Gastrocnemius medialis (tissue), 4 donors: ENCODE measurements at regions not wholly inside any gene's neighbourhood (a gene's known extent, or its start where the extent isn't known, plus 50 kb on each side); places are given as distances from the start of the nearest gene placed in this dataset.

Experiments
- POLR2A ChIP-seq, 2 donors: fragments of 450-650 bp; IDR thresholded peaks; one replicate each; pipeline ENCODE4 v1.6.1; 2017; ENCODE audit warnings: antibody characterized with exemption in 2 of 2, mild to moderate bottlenecking in 2 of 2, moderate library complexity in 2 of 2
- TF ChIP-seq, protein P1 (sequence below), 5 experiments: fragments of 450-650 bp in 3 of 5; fragments of 200-600 bp in 2 of 5; sonication (generic) in 2 of 5; IDR thresholded peaks in 4 of 5; conservative IDR thresholded peaks in 1 of 5; 1 replicate in 4 of 5; 2 replicates in 1 of 5; pipeline ENCODE4 v1.5.1; 2016 to 2019; ENCODE audit warnings: antibody characterized with exemption in 5 of 5, mild to moderate bottlenecking in 3 of 5, moderate library complexity in 3 of 5

DNA sequence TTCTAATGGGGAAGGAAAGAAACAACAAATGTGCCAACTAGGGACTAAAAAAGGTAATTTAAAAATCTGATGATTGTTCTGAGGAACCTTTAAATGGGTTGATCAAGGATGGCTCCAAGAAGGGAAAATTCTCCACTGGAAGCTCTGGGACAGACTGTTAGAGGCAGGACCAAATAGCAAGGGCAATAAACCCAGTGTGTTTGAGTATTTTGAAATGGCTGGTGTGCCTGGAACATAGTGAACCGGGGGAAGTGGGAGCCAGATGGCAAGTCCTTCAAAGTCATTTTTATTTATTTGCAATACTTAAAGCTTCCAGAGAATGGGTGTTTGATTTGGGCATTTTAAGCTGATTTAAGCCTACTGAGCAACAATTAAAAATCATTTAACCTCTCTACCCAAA is 587.7 kb upstream of the MEF2C start:
- TF ChIP-seq, protein P1, sequence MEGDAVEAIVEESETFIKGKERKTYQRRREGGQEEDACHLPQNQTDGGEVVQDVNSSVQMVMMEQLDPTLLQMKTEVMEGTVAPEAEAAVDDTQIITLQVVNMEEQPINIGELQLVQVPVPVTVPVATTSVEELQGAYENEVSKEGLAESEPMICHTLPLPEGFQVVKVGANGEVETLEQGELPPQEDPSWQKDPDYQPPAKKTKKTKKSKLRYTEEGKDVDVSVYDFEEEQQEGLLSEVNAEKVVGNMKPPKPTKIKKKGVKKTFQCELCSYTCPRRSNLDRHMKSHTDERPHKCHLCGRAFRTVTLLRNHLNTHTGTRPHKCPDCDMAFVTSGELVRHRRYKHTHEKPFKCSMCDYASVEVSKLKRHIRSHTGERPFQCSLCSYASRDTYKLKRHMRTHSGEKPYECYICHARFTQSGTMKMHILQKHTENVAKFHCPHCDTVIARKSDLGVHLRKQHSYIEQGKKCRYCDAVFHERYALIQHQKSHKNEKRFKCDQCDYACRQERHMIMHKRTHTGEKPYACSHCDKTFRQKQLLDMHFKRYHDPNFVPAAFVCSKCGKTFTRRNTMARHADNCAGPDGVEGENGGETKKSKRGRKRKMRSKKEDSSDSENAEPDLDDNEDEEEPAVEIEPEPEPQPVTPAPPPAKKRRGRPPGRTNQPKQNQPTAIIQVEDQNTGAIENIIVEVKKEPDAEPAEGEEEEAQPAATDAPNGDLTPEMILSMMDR (IDR thresholded peaks at IDR 0.05 in 4 of 5, conservative IDR thresholded peaks at IDR 0.05 in 1 of 5): no peak
- TF ChIP-seq POLR2A (IDR thresholded peaks at IDR 0.05): no peak
